ENCODE measurements at regions not wholly inside any gene's neighbourhood (a gene's known extent, or its start where the extent isn't known, plus 50 kb on each side); places are given as distances from the start of the nearest gene placed in this dataset.

DNA sequence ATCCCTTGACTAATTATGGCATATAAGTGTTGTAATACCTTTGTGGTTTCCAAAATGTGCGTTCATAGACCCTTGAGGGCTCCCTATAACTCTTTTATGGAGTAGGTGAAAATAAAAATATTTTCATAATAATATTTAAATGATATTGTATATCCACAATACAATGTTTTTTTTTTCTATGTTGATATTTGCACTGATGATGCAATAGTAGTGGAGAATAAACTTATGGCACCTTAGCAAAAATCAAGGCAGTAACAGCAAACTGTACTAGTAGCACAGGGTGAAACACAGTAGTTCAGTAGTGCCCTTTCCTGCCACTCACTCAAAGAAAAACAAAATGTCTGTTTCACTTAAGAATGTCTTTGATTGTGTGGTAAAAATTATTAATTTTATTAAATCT is 465.3 kb downstream of the C4orf33 start:
- no TSS peak for BruUV-seq (replicated peaks)
- dilution Hi-C loops (cut with HindIII; ENCODE audit: low sequenced_read_pairs, unreplicated experiment) (no loop called here), intact Hi-C loops (cut with micrococcal nuclease) (no loop called here), in situ Hi-C loops (cut with MboI; ENCODE audit: low sequenced_read_pairs) (no loop called here)
- no peaks in the 10 kb centered on the region for H3K36me3 ChIP-seq (ENCODE audit: control insufficient read depth, insufficient read depth, low read length)
- no peak overlapping the region for H4K91ac ChIP-seq (ENCODE audit: insufficient read depth, low read depth, low read length)
- H4K5ac ChIP-seq (ENCODE audit: low read depth, low read length): no peak overlapping the region
- no peak overlapping the region for H4K8ac ChIP-seq (ENCODE audit: low read depth in 2 of 2, low read length in 2 of 2)
- no peaks in the 10 kb centered on the region for H3K9me1 ChIP-seq (ENCODE audit: insufficient read depth, low read length)
- H3K4me2 ChIP-seq (ENCODE audit: low read depth, low read length): no peak overlapping the region
- no peak overlapping the region for H2BK5ac ChIP-seq (ENCODE audit: low read depth, low read length, poor library complexity, severe bottlenecking)
- H2BK15ac ChIP-seq (ENCODE audit: low read depth, low read length): no peak overlapping the region
- no peak overlapping the region for H2AK9ac ChIP-seq (replicated peaks; ENCODE audit: low read depth, low read length, poor library complexity)
- H3K79me1 ChIP-seq (ENCODE audit: low read depth in 1 of 2, low read length in 2 of 2): no peaks in the 10 kb centered on the region
- no peak overlapping the region for H3K4ac ChIP-seq (ENCODE audit: low read depth, low read length)
- H3K56ac ChIP-seq (ENCODE audit: extremely low read depth, insufficient read depth, low read length): no peak overlapping the region
- H3K9me3 ChIP-seq (ENCODE audit: control insufficient read depth, insufficient read depth, low read length): no peaks in the 10 kb centered on the region
- H2BK120ac ChIP-seq (ENCODE audit: low read depth, low read length): no peak overlapping the region
- no peak overlapping the region for H3K9ac ChIP-seq (ENCODE audit: low read depth, low read length)
- ATAC-seq (ENCODE audit: low read depth) (no peak), DNase-seq (no peak)
- ChIA-PET POLR2A (ENCODE audit: unreplicated experiment) (no interaction called here), CTCF (no interaction called here)
- H2AFZ ChIP-seq (replicated peaks; ENCODE audit: low read length, poor library complexity): no peak overlapping the region
- no CpG with 5 or more reads among the region's 1 CpG for WGBS, 2 experiments (ENCODE audit: extremely low coverage in 2 of 2, insufficient read length in 1 of 2)
- H2BK20ac ChIP-seq (ENCODE audit: low read depth, low read length): no peak overlapping the region
- H3K14ac ChIP-seq (replicated peaks; ENCODE audit: low read depth, low read length): no peak overlapping the region
- TF ChIP-seq RAD21 (IDR thresholded peaks at IDR 0.05; ENCODE audit: low read length) (no peak), CEBPB (IDR thresholded peaks at IDR 0.05; ENCODE audit: low read depth, low read length) (peak; percentile 60)
- H4K20me1 ChIP-seq (ENCODE audit: insufficient read depth, low read length): no peaks in the 10 kb centered on the region
- H3K4me1 ChIP-seq (ENCODE audit: control insufficient read depth, insufficient read depth, low read length): no peaks in the 10 kb centered on the region
- H3K4me3 ChIP-seq (ENCODE audit: insufficient read depth, low read depth, low read length): no peak overlapping the region
- H2AK5ac ChIP-seq (ENCODE audit: low read depth, low read length): no peak overlapping the region
- no peak overlapping the region for H3K23ac ChIP-seq (ENCODE audit: low read depth, low read length)
- no peak overlapping the region for H3K18ac ChIP-seq (ENCODE audit: low read depth, low read length)
- no peaks in the 10 kb centered on the region for H3K27me3 ChIP-seq (ENCODE audit: control insufficient read depth, insufficient read depth, low read length)
- H3K27ac ChIP-seq (ENCODE audit: insufficient read depth, low read length): no peak overlapping the region

All from IMR-90 (cell line).